ENCODE measurements at regions not wholly inside any gene's neighbourhood (a gene's known extent, or its start where the extent isn't known, plus 50 kb on each side); places are given as distances from the start of the nearest gene placed in this dataset.

GRCh38 chr2:20566331-20566730, 84.6 kb downstream of the HS1BP3 start:
- TF ChIP-seq CTCF (IDR thresholded peaks at IDR 0.05) = no peak
- no peak for TF ChIP-seq POLR2A (IDR thresholded peaks at IDR 0.05)
- no peak for TF ChIP-seq POLR2AphosphoS5 (IDR thresholded peaks at IDR 0.05)
